K562 (cell line): ENCODE measurements at regions not wholly inside any gene's neighbourhood (a gene's known extent, or its start where the extent isn't known, plus 50 kb on each side); places are given as distances from the start of the nearest gene placed in this dataset.

Source experiments
- ATAC-seq: fragments of 200-7000 bp; cut with Tn5 transposase; 3 replicates; pipeline ENCODE4 v1.9.1; 2020; ENCODE audit warnings: moderate library complexity
- BruUV-seq: library from RNA; stranded (reverse); fragments of 400-500 nt; replicated peaks from 2 replicates; lab custom pipeline; 2021; lab: Mats Ljungman, UMichigan
- CTCF ChIA-PET: fragments of 300-600 bp; formaldehyde crosslinking; extraction: SDS; loops from one replicate; lab custom pipeline; 2021; ENCODE audit warnings: low intra/inter-chr PET ratio; lab: Yijun Ruan, JAX
- POLR2A ChIA-PET: fragments of 300-600, 350-650 bp; sonication (Branson Sonifier 250); formaldehyde crosslinking; extraction: SDS; loops from one replicate; lab custom pipeline; 2021; ENCODE audit warnings: antibody characterized with exemption, inconsistent platforms; lab: Yijun Ruan, JAX
- DNase-seq, 4 experiments: peaks; one replicate each; pipeline versions ENCODE4 v3.0.0 to v3.0.0-alpha.2; 2011 to 2018; ENCODE audit warnings: low spot score in 3 of 4, mixed read lengths in 3 of 4; ENCODE audit errors: extremely low read depth in 1 of 4
- FAIRE-seq: peaks from 2 replicates; lab custom pipeline; 2011; peaks lifted over from hg19 to GRCh38; lab: Jason Lieb, UNC
- H2AFZ ChIP-seq: 2 replicates; pipeline ENCODE4 v1.6.0; 2011; ENCODE audit warnings: low read depth, low read length, control low read depth, inconsistent platforms
- H3K27ac ChIP-seq: fragments of 200-600 bp; 3 replicates; pipeline ENCODE4 v1.8.0; 2011; ENCODE audit warnings: low read depth, mild to moderate bottlenecking, control low read depth, inconsistent platforms, low read length, moderate library complexity, mixed read lengths; ENCODE audit errors: extremely low read depth
- H3K27me3 ChIP-seq, 2 experiments: fragments of 300-600 bp in 1 of 2; 2 replicates in 1 of 2; 3 replicates in 1 of 2; pipeline versions ENCODE4 v1.6.0 to v1.8.0; 2011; ENCODE audit warnings: inconsistent platforms in 2 of 2, low read length in 2 of 2, mild to moderate bottlenecking in 1 of 2, mixed read lengths in 1 of 2, moderate library complexity in 1 of 2; ENCODE audit not compliant: control insufficient read depth in 2 of 2, insufficient read depth in 2 of 2
- H3K36me3 ChIP-seq: fragments of 300-600 bp; 3 replicates; pipeline ENCODE4 v1.8.0; 2011; ENCODE audit warnings: mild to moderate bottlenecking, low read length, inconsistent platforms; ENCODE audit not compliant: control insufficient read depth, insufficient read depth
- H3K4me1 ChIP-seq, 2 experiments: fragments of 200-600 bp in 1 of 2; replicated peaks in 1 of 2; 2 replicates in 1 of 2; 3 replicates in 1 of 2; pipeline versions ENCODE4 v1.5.1 to v1.8.0; 2011; ENCODE audit warnings: inconsistent platforms in 2 of 2, low read length in 2 of 2, mild to moderate bottlenecking in 1 of 2, mixed read lengths in 1 of 2, moderate library complexity in 1 of 2; ENCODE audit not compliant: control insufficient read depth in 2 of 2, insufficient read depth in 2 of 2
- H3K4me2 ChIP-seq: 2 replicates; pipeline ENCODE4 v1.6.1; 2011; ENCODE audit warnings: low read length, control low read depth, inconsistent platforms, mixed read lengths; ENCODE audit not compliant: insufficient read depth
- H3K4me3 ChIP-seq: fragments of 200-600 bp; sonication (generic), shearing (Covaris generic); 2 replicates; pipeline ENCODE4 v1.5.1; 2016; ENCODE audit warnings: control low read depth, inconsistent platforms
- H3K79me2 ChIP-seq: fragments of 200-600 bp; 3 replicates; pipeline ENCODE4 v1.8.0; 2011; ENCODE audit warnings: low read length, inconsistent platforms; ENCODE audit not compliant: control insufficient read depth, insufficient read depth
- H3K9ac ChIP-seq, 2 experiments: 2 replicates each; pipeline versions ENCODE4 v1.6.0 to v1.6.1; 2011; ENCODE audit warnings: low read depth in 2 of 2, low read length in 2 of 2, control low read depth in 1 of 2, inconsistent platforms in 1 of 2, mild to moderate bottlenecking in 1 of 2, mixed read lengths in 1 of 2; ENCODE audit not compliant: insufficient read depth in 1 of 2
- H3K9me1 ChIP-seq: one replicate; pipeline ENCODE4 v1.6.0; 2011; ENCODE audit warnings: inconsistent platforms, mild to moderate bottlenecking, low read length, moderate library complexity; ENCODE audit not compliant: control insufficient read depth, insufficient read depth
- H3K9me3 ChIP-seq: replicated peaks from 2 replicates; pipeline ENCODE4 v1.5.1; 2011; ENCODE audit warnings: low read depth, low read length, inconsistent platforms; ENCODE audit not compliant: control insufficient read depth, insufficient read depth
- H4K20me1 ChIP-seq: replicated peaks from 2 replicates; pipeline ENCODE4 v1.6.1; 2011; ENCODE audit warnings: low read length, inconsistent platforms, mixed read lengths; ENCODE audit not compliant: control insufficient read depth, insufficient read depth
- GATAD2B ChIP-seq: fragments of 450-650 bp; IDR thresholded peaks from 2 replicates; pipeline ENCODE4 v1.6.1; 2017; ENCODE audit warnings: mild to moderate bottlenecking, borderline replicate concordance
- GTF2F1 ChIP-seq: IDR thresholded peaks from 2 replicates; pipeline ENCODE4 v1.6.1; 2011; ENCODE audit warnings: low read depth, low read length, improper control_type of control experiment
- MLLT1 ChIP-seq, 2 experiments: fragments of 450-650 bp; IDR thresholded peaks; 2 replicates each; pipeline ENCODE4 v1.6.1; 2016
- SIRT6 ChIP-seq: IDR thresholded peaks from one replicate; pipeline ENCODE4 v1.6.1; 2012; ENCODE audit warnings: low read depth, mild to moderate bottlenecking, control low read depth, inconsistent platforms, low read length, moderate library complexity
- ZNF3 ChIP-seq: fragments of 250-450 bp; sonication (Bioruptor Pico); IDR thresholded peaks from 2 replicates; pipeline ENCODE4 v1.5.0; 2021; ENCODE audit warnings: mild to moderate bottlenecking, moderate library complexity
- WGBS: fragments of 100-300 bp; shearing (Covaris generic); methylation state at CpG from one replicate; pipeline ENCODE4 v1.1.6; 2016; ENCODE audit warnings: low coverage, mixed read lengths; ENCODE audit not compliant: insufficient coverage; ENCODE audit errors: missing lambda C conversion rate; 5-methylcytosine and 5-hydroxymethylcytosine counted together
- in situ Hi-C: fragments of 300-500 bp; cut with MboI; formaldehyde crosslinking; loops from 4 replicates; pipeline ENCODE4 v1.15.0; 2018; ENCODE audit warnings: inconsistent platforms, mixed read lengths
- intact Hi-C: fragments of 100-400 bp; cut with micrococcal nuclease; formaldehyde crosslinking; loops from 2 replicates; pipeline ENCODE4 v1.14.2; 2022

DNA sequence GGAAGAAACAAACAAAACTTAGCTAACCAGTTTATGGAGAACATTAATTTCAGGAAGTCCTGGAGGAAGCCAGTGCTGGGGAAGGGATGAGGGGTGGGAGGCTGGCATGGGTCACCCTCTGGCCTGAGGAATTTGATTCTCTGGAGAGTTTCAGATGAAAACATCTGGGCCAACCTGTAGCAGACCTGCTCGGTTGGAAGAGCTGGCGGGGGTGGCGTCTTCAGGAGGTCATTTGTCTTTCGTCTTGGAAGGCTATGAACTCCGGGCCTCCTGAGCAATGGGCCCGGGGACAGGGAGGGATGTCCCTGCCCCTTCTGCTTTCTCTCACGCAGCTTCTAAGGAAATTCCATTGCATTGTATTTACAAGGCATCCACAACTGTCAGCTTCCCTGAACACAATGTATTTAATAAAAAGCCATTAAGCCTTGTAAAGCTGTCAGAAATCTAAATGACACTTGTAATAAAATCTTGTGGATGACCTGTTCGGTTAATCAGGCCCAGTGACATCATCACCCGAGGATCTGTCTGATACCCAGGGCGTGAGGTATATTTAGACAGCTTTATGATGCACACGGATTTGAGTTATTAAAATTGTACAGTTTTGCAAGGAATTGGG lies 250.5 kb downstream of the RAB11FIP2 start:
- Histone ChIP-seq H3K79me2 (no peaks in the 10 kb centered on the region), H2AFZ (no peak overlapping the region), H3K27me3 (peaks cover 0 to 17% of the 10 kb centered on the region in 2 experiments; a peak in 2 of 5 replicates), H3K36me3 (no peaks in the 10 kb centered on the region), H3K27ac (no peak overlapping the region), H3K9ac (no peak overlapping the region), H3K4me2 (no peak overlapping the region), H3K4me3 (no peak overlapping the region), H4K20me1 (no peaks in the 10 kb centered on the region), H3K4me1 (no peaks in the 10 kb centered on the region), H3K9me1 (no peaks in the 10 kb centered on the region), H3K9me3 (no peaks in the 10 kb centered on the region)
- intact Hi-C loops (no loop called here), in situ Hi-C loops (no loop called here)
- POLR2A ChIA-PET, result no interaction called here
- WGBS, result 0% methylated on average over 9 of the region's 11 CpGs
- CTCF ChIA-PET, result no interaction called here
- no peak for DNase-seq
- no TSS peak for BruUV-seq
- ATAC-seq, result no peak
- no peak for FAIRE-seq
- no peak for TF ChIP-seq ZNF3 (CRISPR knock-in tag)
- no peak for TF ChIP-seq SIRT6
- no peak for TF ChIP-seq MLLT1 (IDR thresholded peaks at IDR 0.05)
- no peak for TF ChIP-seq GATAD2B
- no peak for TF ChIP-seq GTF2F1
